HCT116 (cell line): ENCODE measurements at regions not wholly inside any gene's neighbourhood (a gene's known extent, or its start where the extent isn't known, plus 50 kb on each side); places are given as distances from the start of the nearest gene placed in this dataset.

Source experiments
- ATAC-seq: fragments of 200-7000 bp; cut with Tn5 transposase; 2 replicates; pipeline ENCODE4 v1.9.1; 2020; ENCODE audit warnings: mild to moderate bottlenecking, moderate library complexity
- BruUV-seq: library from RNA; stranded (reverse); fragments of 400-500 nt; replicated peaks from 2 replicates; lab custom pipeline; 2021; lab: Mats Ljungman, UMichigan
- CTCF ChIA-PET: fragments of 300-600 bp; sonication (Branson Sonifier 250); formaldehyde crosslinking; loops from one replicate; lab custom pipeline; 2021; ENCODE audit warnings: antibody characterized with exemption; lab: Charles Lee
- POLR2A ChIA-PET: fragments of 300-600, 350-600 bp; sonication (Branson Sonifier 250); formaldehyde crosslinking; loops from one replicate; lab custom pipeline; 2021; ENCODE audit warnings: antibody characterized with exemption; lab: Charles Lee
- RAD21 ChIA-PET, 2 experiments: fragments of 300-600 bp; sonication (Branson Sonifier 250); formaldehyde crosslinking; loops; one replicate each; lab custom pipeline; 2023; ENCODE audit warnings: low total read pairs in 2 of 2; ENCODE audit not compliant: uncharacterized antibody in 2 of 2, unreplicated experiment in 2 of 2, low non-redundant PET in 1 of 2; lab: Charles Lee
- DNase-seq: peaks from one replicate; pipeline ENCODE4 v3.0.0-alpha.2; 2010; ENCODE audit warnings: low read depth, low spot score
- H2AFZ ChIP-seq: fragments of 200-600 bp; shearing (Covaris generic), sonication (generic); 2 replicates; pipeline ENCODE4 v1.6.1; 2017; ENCODE audit warnings: low read depth, mixed run types, mixed read lengths, antibody characterized with exemption, low read length; ENCODE audit not compliant: poor library complexity, severe bottlenecking
- H3K27ac ChIP-seq: 2 replicates; pipeline ENCODE4 v1.5.1; 2012; ENCODE audit warnings: low read depth, low read length
- H3K27me3 ChIP-seq: fragments of 200-600 bp; sonication (generic); 2 replicates; pipeline ENCODE4 v1.6.1; 2016; ENCODE audit warnings: mixed run types, low read length, mixed read lengths; ENCODE audit not compliant: insufficient read depth
- H3K36me3 ChIP-seq, 2 experiments: fragments of 200-500 bp in 1 of 2; fragments of 200-600 bp in 1 of 2; sonication (Bioruptor generic) in 1 of 2; sonication (generic) in 1 of 2; 2 replicates each; pipeline versions ENCODE4 v1.5.1 to v1.6.1; 2014 to 2016; ENCODE audit warnings: low read length in 2 of 2, inconsistent platforms in 1 of 2, mixed read lengths in 1 of 2, mixed run types in 1 of 2; ENCODE audit not compliant: insufficient read depth in 2 of 2, control insufficient read depth in 1 of 2
- H3K4me1 ChIP-seq, 2 experiments: fragments of 200-600 bp in 1 of 2; sonication (generic) in 1 of 2; 2 replicates each; pipeline versions ENCODE4 v1.5.1 to v1.6.1; 2012 to 2017; ENCODE audit warnings: low read length in 2 of 2, inconsistent platforms in 1 of 2, mild to moderate bottlenecking in 1 of 2, mixed read lengths in 1 of 2, mixed run types in 1 of 2, moderate library complexity in 1 of 2; ENCODE audit not compliant: insufficient read depth in 2 of 2, control insufficient read depth in 1 of 2
- H3K4me2 ChIP-seq: fragments of 200-600 bp; sonication (generic); 2 replicates; pipeline ENCODE4 v1.6.1; 2017; ENCODE audit warnings: mixed run types, low read length, mixed read lengths
- H3K4me3 ChIP-seq, 2 experiments: fragments of 200-600 bp in 1 of 2; sonication (generic) in 1 of 2; replicated peaks in 1 of 2; 2 replicates each; pipeline ENCODE4 v1.5.1; 2011 to 2016; ENCODE audit warnings: low read length in 2 of 2, control low read depth in 1 of 2, low read depth in 1 of 2, mild to moderate bottlenecking in 1 of 2, mixed read lengths in 1 of 2, mixed run types in 1 of 2
- H3K79me2 ChIP-seq: fragments of 200-600 bp; sonication (generic); 2 replicates; pipeline ENCODE4 v1.6.1; 2017; ENCODE audit warnings: mild to moderate bottlenecking, mixed run types, low read length, moderate library complexity, mixed read lengths; ENCODE audit not compliant: insufficient read depth
- H3K9ac ChIP-seq: fragments of 200-600 bp; sonication (generic); 2 replicates; pipeline ENCODE4 v1.6.1; 2016; ENCODE audit warnings: low read length, mixed read lengths
- H3K9me2 ChIP-seq: fragments of 200-600 bp; sonication (generic), shearing (Covaris generic); 2 replicates; pipeline ENCODE4 v1.6.1; 2017; ENCODE audit warnings: mixed run types, mild to moderate bottlenecking, moderate library complexity; ENCODE audit not compliant: insufficient read depth
- H3K9me3 ChIP-seq, 2 experiments: fragments of 200-500 bp in 1 of 2; fragments of 200-600 bp in 1 of 2; sonication (Bioruptor generic) in 1 of 2; sonication (generic) in 1 of 2; 2 replicates each; pipeline ENCODE4 v1.6.1; 2014 to 2017; ENCODE audit warnings: low read length in 2 of 2, mixed read lengths in 2 of 2, inconsistent platforms in 1 of 2, low read depth in 1 of 2, mild to moderate bottlenecking in 1 of 2, mixed run types in 1 of 2, moderate library complexity in 1 of 2; ENCODE audit not compliant: control insufficient read depth in 1 of 2, insufficient read depth in 1 of 2
- H4K20me1 ChIP-seq: fragments of 200-600 bp; sonication (generic), shearing (Covaris generic); 2 replicates; pipeline ENCODE4 v1.6.1; 2017; ENCODE audit warnings: mixed run types, mild to moderate bottlenecking, moderate library complexity; ENCODE audit not compliant: insufficient read depth
- CBX3 ChIP-seq: IDR thresholded peaks from 2 replicates; pipeline ENCODE4 v1.6.1; 2012; ENCODE audit warnings: low read depth
- CEBPB ChIP-seq: IDR thresholded peaks from 2 replicates; pipeline ENCODE4 v1.6.1; 2012; ENCODE audit warnings: low read depth
- CTCF ChIP-seq, 3 experiments: fragments of 200-600 bp in 1 of 3; sonication (generic) in 1 of 3; IDR thresholded peaks in 2 of 3; conservative IDR thresholded peaks in 1 of 3; 2 replicates each; pipeline ENCODE4 v1.5.1; 2012 to 2017; ENCODE audit warnings: low read depth in 2 of 3, low read length in 2 of 3, antibody characterized with exemption in 1 of 3, borderline replicate concordance in 1 of 3, control low read depth in 1 of 3, mild to moderate bottlenecking in 1 of 3, mixed read lengths in 1 of 3, mixed run types in 1 of 3, moderate library complexity in 1 of 3; ENCODE audit not compliant: insufficient read depth in 1 of 3
- EGR1 ChIP-seq: IDR thresholded peaks from 2 replicates; pipeline ENCODE4 v1.6.1; 2012; ENCODE audit warnings: low read depth
- ELF1 ChIP-seq: IDR thresholded peaks from 2 replicates; pipeline ENCODE4 v1.6.1; 2012; ENCODE audit warnings: low read depth, borderline replicate concordance
- EZH2 ChIP-seq: fragments of 200-600 bp; sonication (generic); IDR thresholded peaks from 2 replicates; pipeline ENCODE4 v1.6.1; 2017; ENCODE audit warnings: antibody characterized with exemption, mixed run types
- EZH2phosphoT487 ChIP-seq: fragments of 200-600 bp; IDR thresholded peaks from 2 replicates; pipeline ENCODE4 v1.6.1; 2018; ENCODE audit warnings: antibody characterized with exemption, borderline replicate concordance
- FOSL1 ChIP-seq: IDR thresholded peaks from 2 replicates; pipeline ENCODE4 v1.6.1; 2012; ENCODE audit warnings: low read depth
- JUND ChIP-seq: IDR thresholded peaks from 2 replicates; pipeline ENCODE4 v1.6.1; 2012
- MAX ChIP-seq: IDR thresholded peaks from 2 replicates; pipeline ENCODE4 v1.6.1; 2012
- POLR2A ChIP-seq: IDR thresholded peaks from 2 replicates; pipeline ENCODE4 v1.7.0; 2011; ENCODE audit warnings: borderline replicate concordance; ENCODE audit not compliant: insufficient read depth, insufficient read length; ENCODE audit errors: extremely low read depth
- POLR2AphosphoS5 ChIP-seq: IDR thresholded peaks from 2 replicates; pipeline ENCODE4 v1.6.1; 2011; ENCODE audit warnings: mild to moderate bottlenecking, low read depth, low read length, moderate library complexity
- RAD21 ChIP-seq: IDR thresholded peaks from 2 replicates; pipeline ENCODE4 v1.6.1; 2012; ENCODE audit warnings: low read depth, mild to moderate bottlenecking
- SIN3A ChIP-seq: IDR thresholded peaks from 2 replicates; pipeline ENCODE4 v1.6.1; 2012; ENCODE audit warnings: low read depth
- SP1 ChIP-seq: IDR thresholded peaks from 2 replicates; pipeline ENCODE4 v1.6.1; 2012; ENCODE audit warnings: low read depth
- SRF ChIP-seq: IDR thresholded peaks from 2 replicates; pipeline ENCODE4 v1.6.1; 2012; ENCODE audit warnings: low read depth
- YY1 ChIP-seq: IDR thresholded peaks from 2 replicates; pipeline ENCODE4 v1.6.1; 2011; ENCODE audit warnings: low read length, low read depth, moderate library complexity, mild to moderate bottlenecking; ENCODE audit not compliant: insufficient replicate concordance; ENCODE audit errors: extremely low read depth
- ZBTB33 ChIP-seq: IDR thresholded peaks from 2 replicates; pipeline ENCODE4 v1.6.1; 2011; ENCODE audit warnings: mild to moderate bottlenecking, low read length, moderate library complexity; ENCODE audit not compliant: insufficient replicate concordance; ENCODE audit errors: extremely low read depth
- ZFX ChIP-seq: fragments of 450-650 bp; IDR thresholded peaks from 2 replicates; pipeline ENCODE4 v1.6.1; 2017
- ZNF274 ChIP-seq: fragments of 200-500 bp; sonication (Bioruptor generic); IDR thresholded peaks from 2 replicates; pipeline ENCODE4 v1.6.1; 2014; ENCODE audit warnings: mild to moderate bottlenecking, low read depth, low read length, inconsistent platforms
- intact Hi-C: fragments of 100-400 bp; cut with micrococcal nuclease; formaldehyde crosslinking; loops from 2 replicates; pipeline ENCODE4 v1.10.0; 2022

GRCh38 chr3:67318162-67318561, 320.1 kb downstream of the KBTBD8 start:
- H3K4me1 ChIP-seq: no peaks in the 10 kb centered on the region
- no peak overlapping the region for H2AFZ ChIP-seq
- H3K79me2 ChIP-seq: no peaks in the 10 kb centered on the region
- CTCF ChIA-PET: no interaction called here
- POLR2A ChIA-PET: no interaction called here
- H3K9me3 ChIP-seq: no peaks in the 10 kb centered on the region
- no TSS peak for BruUV-seq
- no peaks in the 10 kb centered on the region for H3K9me2 ChIP-seq
- no peaks in the 10 kb centered on the region for H4K20me1 ChIP-seq
- ATAC-seq (no peak), DNase-seq (no peak)
- intact Hi-C loops: no loop called here
- RAD21 ChIA-PET: no interaction called here
- H3K9ac ChIP-seq: no peak overlapping the region
- no peak overlapping the region for H3K27ac ChIP-seq
- H3K36me3 ChIP-seq: no peaks in the 10 kb centered on the region
- H3K27me3 ChIP-seq: peaks cover 19% of the 10 kb centered on the region; the same call in 1 of the 2 replicates
- TF ChIP-seq MAX (no peak), CEBPB (no peak), SIN3A (no peak), RAD21 (no peak), CBX3 (no peak), POLR2AphosphoS5 (no peak), EGR1 (no peak), SP1 (no peak), FOSL1 (no peak), JUND (no peak), ZBTB33 (no peak), EZH2phosphoT487 (no peak), POLR2A (no peak), YY1 (no peak), ZFX (no peak), CTCF (IDR thresholded peaks at IDR 0.05 in 2 of 3, conservative IDR thresholded peaks at IDR 0.05 in 1 of 3; ENCODE audit: borderline replicate concordance in 1 of 3, insufficient read depth in 1 of 3, low read depth in 2 of 3, low read length in 2 of 3) (no peak), ZNF274 (no peak), ELF1 (no peak), SRF (no peak), EZH2 (no peak)
- H3K4me3 ChIP-seq: no peak overlapping the region
- H3K4me2 ChIP-seq: no peak overlapping the region
